ENCODE measurements at regions not wholly inside any gene's neighbourhood (a gene's known extent, or its start where the extent isn't known, plus 50 kb on each side); places are given as distances from the start of the nearest gene placed in this dataset.

GRCh38 chr14:82759656-82760055 lies 1226.0 kb upstream of the SEL1L start:
- TF ChIP-seq, protein P1, sequence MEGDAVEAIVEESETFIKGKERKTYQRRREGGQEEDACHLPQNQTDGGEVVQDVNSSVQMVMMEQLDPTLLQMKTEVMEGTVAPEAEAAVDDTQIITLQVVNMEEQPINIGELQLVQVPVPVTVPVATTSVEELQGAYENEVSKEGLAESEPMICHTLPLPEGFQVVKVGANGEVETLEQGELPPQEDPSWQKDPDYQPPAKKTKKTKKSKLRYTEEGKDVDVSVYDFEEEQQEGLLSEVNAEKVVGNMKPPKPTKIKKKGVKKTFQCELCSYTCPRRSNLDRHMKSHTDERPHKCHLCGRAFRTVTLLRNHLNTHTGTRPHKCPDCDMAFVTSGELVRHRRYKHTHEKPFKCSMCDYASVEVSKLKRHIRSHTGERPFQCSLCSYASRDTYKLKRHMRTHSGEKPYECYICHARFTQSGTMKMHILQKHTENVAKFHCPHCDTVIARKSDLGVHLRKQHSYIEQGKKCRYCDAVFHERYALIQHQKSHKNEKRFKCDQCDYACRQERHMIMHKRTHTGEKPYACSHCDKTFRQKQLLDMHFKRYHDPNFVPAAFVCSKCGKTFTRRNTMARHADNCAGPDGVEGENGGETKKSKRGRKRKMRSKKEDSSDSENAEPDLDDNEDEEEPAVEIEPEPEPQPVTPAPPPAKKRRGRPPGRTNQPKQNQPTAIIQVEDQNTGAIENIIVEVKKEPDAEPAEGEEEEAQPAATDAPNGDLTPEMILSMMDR (conservative IDR thresholded peaks at IDR 0.05; ENCODE audit: low read length): no peak
- no peak for TF ChIP-seq EZH2phosphoT487 (IDR thresholded peaks at IDR 0.05; ENCODE audit: borderline replicate concordance, low read depth, low read length)

All from OCI-LY7 (cell line).